Medulla oblongata (tissue), 1 donor: ENCODE measurements at regions not wholly inside any gene's neighbourhood (a gene's known extent, or its start where the extent isn't known, plus 50 kb on each side); places are given as distances from the start of the nearest gene placed in this dataset.

ENCODE experiments used
- DNase-seq: peaks from one replicate; pipeline ENCODE4 v3.0.0-alpha.2; 2015; ENCODE audit errors: extremely low spot score

DNA sequence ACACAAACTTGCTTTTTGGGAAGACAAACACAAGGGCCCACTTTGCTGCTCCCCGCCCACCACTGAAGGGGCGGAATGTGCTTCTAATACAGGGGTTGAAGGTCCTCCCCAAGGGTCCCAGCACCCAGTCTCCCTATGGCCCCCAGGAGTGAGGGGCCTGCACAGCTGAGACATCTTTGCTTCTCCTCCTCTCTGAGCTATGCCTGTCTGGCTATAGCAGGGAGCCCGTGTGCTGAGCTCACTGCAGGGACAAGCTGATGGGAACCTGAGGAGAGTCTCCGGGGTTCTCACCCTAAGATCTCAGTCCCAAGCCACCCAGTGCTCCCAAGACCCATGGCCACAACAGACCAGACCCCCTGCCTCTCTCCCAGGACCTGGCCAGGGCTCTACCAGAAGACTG, 61.1 kb upstream of the ACAN start:
- DNase-seq: no peak

DNA sequence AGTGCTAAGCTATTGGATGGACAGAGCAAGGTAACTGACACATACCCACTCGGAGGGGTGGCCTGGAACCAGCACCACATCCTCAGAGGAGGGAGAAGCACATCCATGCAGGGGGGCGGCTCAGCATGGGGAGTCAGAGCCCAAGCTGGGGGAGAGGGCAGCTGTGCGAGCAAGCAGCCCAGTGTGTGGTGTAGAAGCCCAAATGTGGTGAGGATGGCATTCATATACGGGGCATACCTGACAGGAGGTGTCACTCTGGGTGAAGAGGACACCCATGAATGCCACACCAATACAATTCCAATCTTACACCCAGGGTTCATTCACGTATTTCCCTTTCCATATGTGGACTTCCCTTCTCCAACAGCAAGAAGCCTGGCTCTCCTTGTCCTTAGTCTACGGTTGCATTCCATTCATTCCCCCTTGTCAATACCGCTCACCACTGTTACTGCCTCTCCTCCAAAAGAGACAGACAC, 58.7 kb upstream of the ACAN start:
- no peak for DNase-seq

DNA sequence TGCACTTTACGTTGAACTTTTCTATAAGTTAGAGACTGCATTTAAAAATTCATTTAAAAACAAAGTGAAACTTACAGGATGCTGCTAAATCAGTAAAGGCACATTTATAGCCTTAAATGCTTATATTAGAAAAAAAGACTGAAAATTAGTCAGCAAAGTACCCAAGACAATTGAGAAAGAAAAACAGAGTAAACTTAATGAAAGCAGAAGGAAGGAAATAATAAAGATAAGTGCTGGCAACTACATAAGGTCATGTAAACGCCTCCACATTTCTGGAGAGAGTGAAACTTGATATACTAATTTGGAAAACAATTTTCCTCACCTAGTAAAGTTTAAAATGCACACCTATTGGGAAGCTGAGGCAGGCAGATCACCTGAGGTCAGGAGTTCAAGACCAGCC, 58.2 kb upstream of the ACAN start:
- DNase-seq: no peak

DNA sequence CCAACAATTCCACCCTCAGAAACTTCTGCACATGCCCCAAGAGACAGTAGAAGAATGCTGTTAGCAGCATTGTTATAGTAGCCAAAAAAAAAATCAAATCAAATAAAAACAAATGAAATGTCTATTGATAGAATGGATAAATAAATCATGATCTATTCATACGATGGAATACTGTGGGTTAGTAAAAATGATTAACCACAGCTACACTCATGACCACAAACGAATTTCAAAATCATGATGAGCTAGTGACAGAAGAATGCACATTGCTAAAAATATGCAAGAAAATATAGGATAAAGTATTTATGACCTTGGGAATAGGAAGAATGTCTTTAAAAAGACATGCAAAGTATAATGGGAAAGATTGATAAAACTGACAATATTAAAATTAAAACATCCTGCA, 57.5 kb upstream of the ACAN start:
- DNase-seq: no peak

- no peak for DNase-seq
These were observed 56.8 kb upstream of the ACAN start for GRCh38 chr15:88746451-88746850.

- DNase-seq: no peak
These were observed 56.1 kb upstream of the ACAN start for GRCh38 chr15:88747111-88747510.

GRCh38 chr15:88747631-88748030, 55.6 kb upstream of the ACAN start:
- no peak for DNase-seq

- no peak for DNase-seq
These were observed 55.2 kb upstream of the ACAN start for GRCh38 chr15:88748081-88748480.

DNA sequence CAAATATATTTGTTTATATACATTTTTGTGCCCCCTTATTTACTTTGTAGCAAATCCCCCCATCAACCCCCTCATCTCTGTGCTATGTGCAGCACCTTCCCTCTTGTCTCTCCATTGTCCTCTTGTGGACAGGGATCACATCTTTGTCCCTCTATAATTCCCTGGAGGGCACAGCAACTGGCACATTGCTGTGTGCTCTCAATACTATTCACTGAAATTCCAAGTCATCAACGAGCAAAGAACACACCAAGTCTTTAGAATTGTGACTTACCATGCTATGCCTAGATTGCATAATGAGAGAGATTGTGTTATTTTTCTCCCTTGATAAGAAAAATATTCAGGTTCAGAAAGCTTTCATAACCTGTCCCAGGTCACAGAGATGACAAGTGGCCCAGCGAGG, 54.6 kb upstream of the ACAN start:
- DNase-seq: no peak

DNA sequence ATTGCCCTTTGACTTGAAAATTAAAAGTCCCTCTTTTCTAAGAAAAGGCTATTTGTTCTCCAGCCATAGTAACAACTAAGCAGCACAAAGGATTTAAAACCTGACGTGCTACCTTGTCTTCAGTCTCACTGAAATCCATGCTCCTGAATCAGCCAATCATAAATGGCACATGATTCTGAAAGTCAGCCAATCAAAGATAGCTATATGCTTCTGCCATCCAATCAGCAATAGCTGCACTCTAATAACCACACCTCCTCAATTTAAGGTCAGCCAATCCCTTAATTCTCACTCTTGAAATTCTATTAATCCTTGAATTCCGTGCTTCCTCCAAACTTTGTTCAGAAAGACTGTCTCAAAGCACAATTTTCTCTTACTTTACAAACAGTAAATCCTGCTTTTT, 53.5 kb upstream of the ACAN start:
- DNase-seq: no peak

GRCh38 chr15:88752501-88752900, 50.7 kb upstream of the ACAN start:
- no peak for DNase-seq

DNA sequence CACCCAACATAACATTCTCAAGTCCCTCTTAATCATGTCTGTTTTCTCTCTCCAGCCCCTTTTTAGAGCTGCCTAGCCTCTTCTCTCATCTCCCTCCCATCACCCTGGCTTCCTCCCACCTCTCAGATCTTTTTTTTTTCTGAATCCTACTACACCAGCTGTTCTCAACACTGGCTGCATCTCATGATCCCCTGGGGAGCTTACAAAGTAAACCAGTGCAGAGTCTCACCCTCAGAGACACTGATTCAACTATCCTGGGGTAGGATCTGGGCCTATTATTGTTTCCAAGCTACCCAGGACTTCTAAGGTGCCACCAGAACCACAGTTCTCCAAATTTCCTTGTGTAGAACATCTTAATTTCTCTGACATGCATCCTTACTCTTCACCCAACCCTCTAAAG, 50.3 kb upstream of the ACAN start:
- DNase-seq: no peak
